ENCODE measurements at regions not wholly inside any gene's neighbourhood (a gene's known extent, or its start where the extent isn't known, plus 50 kb on each side); places are given as distances from the start of the nearest gene placed in this dataset.

GRCh38 chr9:135214054-135214640 lies 126.7 kb downstream of the OLFM1 start:
- no peak overlapping the region for H3K56ac ChIP-seq (ENCODE audit: extremely low read depth, insufficient read depth, low read length)
- intact Hi-C loops (cut with micrococcal nuclease) (no loop called here), in situ Hi-C loops (cut with MboI; ENCODE audit: low sequenced_read_pairs) (no loop called here), dilution Hi-C loops (cut with HindIII; ENCODE audit: low sequenced_read_pairs, unreplicated experiment) (no loop called here)
- ChIA-PET POLR2A (ENCODE audit: unreplicated experiment) (no interaction called here), CTCF (no interaction called here)
- DNase-seq (no peak), ATAC-seq (ENCODE audit: low read depth) (no peak)
- H3K36me3 ChIP-seq (ENCODE audit: control insufficient read depth, insufficient read depth, low read length) = no peaks in the 10 kb centered on the region
- no peak overlapping the region for H4K91ac ChIP-seq (ENCODE audit: insufficient read depth, low read depth, low read length)
- H3K9ac ChIP-seq (ENCODE audit: low read depth, low read length) = no peak overlapping the region
- WGBS, 2 experiments (ENCODE audit: extremely low coverage in 2 of 2, insufficient read length in 1 of 2) = 50% methylated on average over 8 of the region's 19 CpGs; no CpG with 5 or more reads in 1 of the 2 experiments
- no peak overlapping the region for H2BK15ac ChIP-seq (ENCODE audit: low read depth, low read length)
- H3K4me1 ChIP-seq (ENCODE audit: control insufficient read depth, insufficient read depth, low read length) = no peaks in the 10 kb centered on the region
- H2BK20ac ChIP-seq (ENCODE audit: low read depth, low read length) = no peak overlapping the region
- H4K8ac ChIP-seq (ENCODE audit: low read depth in 2 of 2, low read length in 2 of 2) = no peak overlapping the region
- no peaks in the 10 kb centered on the region for H3K27me3 ChIP-seq (ENCODE audit: control insufficient read depth, insufficient read depth, low read length)
- no peak for TF ChIP-seq ELK1 (IDR thresholded peaks at IDR 0.05; ENCODE audit: borderline replicate concordance, low read depth, low read length)
- no peak for TF ChIP-seq CTCF (conservative IDR thresholded peaks at IDR 0.05; ENCODE audit: low read depth, low read length)
- TF ChIP-seq CEBPB (IDR thresholded peaks at IDR 0.05; ENCODE audit: low read depth, low read length) = no peak
- no peak for TF ChIP-seq MAFK (IDR thresholded peaks at IDR 0.05; ENCODE audit: low read depth, low read length)
- TF ChIP-seq MXI1 (IDR thresholded peaks at IDR 0.05; ENCODE audit: borderline replicate concordance, low read depth, low read length) = no peak
- TF ChIP-seq USF2 (IDR thresholded peaks at IDR 0.05; ENCODE audit: low read depth, low read length) = no peak
- no peak for TF ChIP-seq RAD21 (IDR thresholded peaks at IDR 0.05; ENCODE audit: low read length)
- TF ChIP-seq MAZ (IDR thresholded peaks at IDR 0.05; ENCODE audit: borderline replicate concordance, low read depth, low read length) = no peak
- TF ChIP-seq CHD1 (IDR thresholded peaks at IDR 0.05; ENCODE audit: low read depth, low read length) = no peak
- TF ChIP-seq BHLHE40 (IDR thresholded peaks at IDR 0.05; ENCODE audit: low read depth, low read length) = no peak
- TF ChIP-seq RFX5 (IDR thresholded peaks at IDR 0.05; ENCODE audit: low read depth, low read length) = no peak
- TF ChIP-seq FOS (IDR thresholded peaks at IDR 0.05; ENCODE audit: low read depth, low read length) = no peak
- TF ChIP-seq SMC3 (IDR thresholded peaks at IDR 0.05; ENCODE audit: low read depth, low read length) = no peak
- no peak for TF ChIP-seq NFE2L2 (IDR thresholded peaks at IDR 0.05; ENCODE audit: low read depth, low read length)
- no peak for TF ChIP-seq RCOR1 (IDR thresholded peaks at IDR 0.05; ENCODE audit: insufficient replicate concordance, low read length)
- no peak for TF ChIP-seq POLR2A (IDR thresholded peaks at IDR 0.05; ENCODE audit: low read depth, low read length)
- no peak overlapping the region for H2AK5ac ChIP-seq (ENCODE audit: low read depth, low read length)
- no peak overlapping the region for H3K4me2 ChIP-seq (ENCODE audit: low read depth, low read length)
- H3K4me3 ChIP-seq (ENCODE audit: insufficient read depth, low read depth, low read length) = no peak overlapping the region
- no peak overlapping the region for H3K18ac ChIP-seq (ENCODE audit: low read depth, low read length)
- H4K20me1 ChIP-seq (ENCODE audit: insufficient read depth, low read length) = no peaks in the 10 kb centered on the region
- BruUV-seq (replicated peaks) = no TSS peak
- no peak overlapping the region for H2AFZ ChIP-seq (replicated peaks; ENCODE audit: low read length, poor library complexity)
- H3K79me1 ChIP-seq (ENCODE audit: low read depth in 1 of 2, low read length in 2 of 2) = no peaks in the 10 kb centered on the region
- H2AK9ac ChIP-seq (replicated peaks; ENCODE audit: low read depth, low read length, poor library complexity) = no peak overlapping the region
- no peak overlapping the region for H2BK120ac ChIP-seq (ENCODE audit: low read depth, low read length)
- no peak overlapping the region for H3K23ac ChIP-seq (ENCODE audit: low read depth, low read length)
- no peak overlapping the region for H2BK5ac ChIP-seq (ENCODE audit: low read depth, low read length, poor library complexity, severe bottlenecking)
- no peak overlapping the region for H4K5ac ChIP-seq (ENCODE audit: low read depth, low read length)
- no peak overlapping the region for H3K14ac ChIP-seq (replicated peaks; ENCODE audit: low read depth, low read length)
- peaks cover 43% of the 10 kb centered on the region for H3K9me3 ChIP-seq (ENCODE audit: control insufficient read depth, insufficient read depth, low read length)
- H3K9me1 ChIP-seq (ENCODE audit: insufficient read depth, low read length) = no peaks in the 10 kb centered on the region
- H3K4ac ChIP-seq (ENCODE audit: low read depth, low read length) = no peak overlapping the region
- no peak overlapping the region for H3K27ac ChIP-seq (ENCODE audit: insufficient read depth, low read length)

Data from IMR-90 (cell line).